Liver (tissue), 8 donors: ENCODE measurements at regions not wholly inside any gene's neighbourhood (a gene's known extent, or its start where the extent isn't known, plus 50 kb on each side); places are given as distances from the start of the nearest gene placed in this dataset.

ENCODE experiments used
- DNase-seq: peaks from one replicate; pipeline ENCODE4 v3.0.0-alpha.2; 2017; ENCODE audit warnings: low spot score
- H3K27ac ChIP-seq, 2 donors: one replicate each; pipeline ENCODE4 v1.7.0; 2013; ENCODE audit warnings: inconsistent platforms in 2 of 2, low read length in 2 of 2, control low read depth in 1 of 2, low read depth in 1 of 2, mild to moderate bottlenecking in 1 of 2
- H3K27me3 ChIP-seq, 4 donors: one replicate each; pipeline versions ENCODE4 v1.6.1 to v1.7.0; 2013; ENCODE audit warnings: low read length in 3 of 4, inconsistent platforms in 1 of 4, mild to moderate bottlenecking in 1 of 4, moderate library complexity in 1 of 4; ENCODE audit not compliant: control insufficient read depth in 4 of 4, insufficient read depth in 4 of 4
- H3K36me3 ChIP-seq, 4 donors: one replicate each; pipeline versions ENCODE4 v1.6.1 to v1.7.0; 2013; ENCODE audit warnings: low read length in 3 of 4, mild to moderate bottlenecking in 3 of 4, low read depth in 1 of 4, moderate library complexity in 1 of 4; ENCODE audit not compliant: control insufficient read depth in 4 of 4, insufficient read depth in 3 of 4
- H3K4me1 ChIP-seq, 4 donors: one replicate each; pipeline versions ENCODE4 v1.6.1 to v1.7.0; 2013; ENCODE audit warnings: low read length in 3 of 4, mild to moderate bottlenecking in 3 of 4, moderate library complexity in 1 of 4; ENCODE audit not compliant: control insufficient read depth in 4 of 4, insufficient read depth in 4 of 4
- H3K4me3 ChIP-seq, 3 donors: one replicate each; pipeline versions ENCODE4 v1.6.1 to v1.7.0; 2013; ENCODE audit warnings: low read length in 3 of 3, control low read depth in 1 of 3, low read depth in 1 of 3, mild to moderate bottlenecking in 1 of 3
- H3K9ac ChIP-seq, 2 donors: one replicate each; pipeline ENCODE4 v1.7.0; 2013; ENCODE audit warnings: low read length in 2 of 2, mild to moderate bottlenecking in 2 of 2, moderate library complexity in 2 of 2, control low read depth in 1 of 2, low read depth in 1 of 2
- H3K9me3 ChIP-seq, 4 donors: one replicate each; pipeline versions ENCODE4 v1.6.1 to v1.7.0; 2013; ENCODE audit warnings: low read length in 3 of 4; ENCODE audit not compliant: control insufficient read depth in 4 of 4
- ATF3 ChIP-seq: IDR thresholded peaks from 2 replicates; pipeline ENCODE4 v1.6.1; 2016; ENCODE audit warnings: antibody characterized with exemption
- CTCF ChIP-seq: fragments of 150-350 bp; IDR thresholded peaks from 2 replicates; pipeline ENCODE4 v1.5.1; 2017; ENCODE audit warnings: improper control_type of control experiment, low read depth, low read length; ENCODE audit not compliant: missing input control
- EGR1 ChIP-seq, 2 donors: IDR thresholded peaks; 2 replicates each; pipeline ENCODE4 v1.6.1; 2016 to 2018; ENCODE audit warnings: antibody characterized with exemption in 2 of 2, low read depth in 2 of 2
- FOXA1 ChIP-seq: IDR thresholded peaks from 2 replicates; pipeline ENCODE4 v1.6.1; 2016; ENCODE audit warnings: antibody characterized with exemption
- FOXA2 ChIP-seq: IDR thresholded peaks from 2 replicates; pipeline ENCODE4 v1.6.1; 2016; ENCODE audit warnings: antibody characterized with exemption
- GABPA ChIP-seq, 2 donors: IDR thresholded peaks in 1 of 2; conservative IDR thresholded peaks in 1 of 2; 2 replicates each; pipeline ENCODE4 v1.6.1; 2016; ENCODE audit warnings: antibody characterized with exemption in 2 of 2, mild to moderate bottlenecking in 1 of 2, moderate library complexity in 1 of 2
- HNF4A ChIP-seq, 2 donors: conservative IDR thresholded peaks; 2 replicates each; pipeline ENCODE4 v1.6.1; 2016; ENCODE audit warnings: antibody characterized with exemption in 2 of 2, mild to moderate bottlenecking in 2 of 2
- HNF4G ChIP-seq: IDR thresholded peaks from 2 replicates; pipeline ENCODE4 v1.6.1; 2016; ENCODE audit warnings: antibody characterized with exemption
- JUND ChIP-seq, 2 donors: IDR thresholded peaks; 2 replicates each; pipeline ENCODE4 v1.6.1; 2016; ENCODE audit warnings: antibody characterized with exemption in 2 of 2
- MAX ChIP-seq: IDR thresholded peaks from 2 replicates; pipeline ENCODE4 v1.6.1; 2016; ENCODE audit warnings: antibody characterized with exemption
- NR2F2 ChIP-seq: IDR thresholded peaks from 2 replicates; pipeline ENCODE4 v1.6.1; 2016; ENCODE audit warnings: antibody characterized with exemption
- RAD21 ChIP-seq, 2 donors: IDR thresholded peaks; 2 replicates each; pipeline ENCODE4 v1.6.1; 2016; ENCODE audit warnings: antibody characterized with exemption in 2 of 2, mild to moderate bottlenecking in 2 of 2
- REST ChIP-seq: IDR thresholded peaks from 2 replicates; pipeline ENCODE4 v1.6.1; 2016; ENCODE audit warnings: antibody characterized with exemption, mild to moderate bottlenecking
- RXRA ChIP-seq, 2 donors: IDR thresholded peaks; 2 replicates each; pipeline ENCODE4 v1.6.1; 2017 to 2018; ENCODE audit warnings: antibody characterized with exemption in 2 of 2, mild to moderate bottlenecking in 1 of 2
- SP1 ChIP-seq: IDR thresholded peaks from 2 replicates; pipeline ENCODE4 v1.6.1; 2018; ENCODE audit warnings: antibody characterized with exemption, mild to moderate bottlenecking
- TAF1 ChIP-seq: conservative IDR thresholded peaks from 2 replicates; pipeline ENCODE4 v1.6.1; 2016; ENCODE audit warnings: antibody characterized with exemption, mild to moderate bottlenecking
- YY1 ChIP-seq: IDR thresholded peaks from 2 replicates; pipeline ENCODE4 v1.6.1; 2016; ENCODE audit warnings: antibody characterized with exemption, mild to moderate bottlenecking
- ZBTB33 ChIP-seq: IDR thresholded peaks from 2 replicates; pipeline ENCODE4 v1.6.1; 2016; ENCODE audit warnings: antibody characterized with exemption
- WGBS: extraction: QIAGEN DNeasy Blood & Tissue Kit; methylation state at CpG from one replicate; pipeline ENCODE4 v1.1.7; 2013; 5-methylcytosine and 5-hydroxymethylcytosine counted together
- donor health status: healthy.
- donor health status: healthy.
- donor health status: healthy.
- donor health status: healthy.
- donor health status: healthy.

- no peak overlapping the region for H3K9ac ChIP-seq
- H3K36me3 ChIP-seq, result no peaks in the 10 kb centered on the region
- no peaks in the 10 kb centered on the region for H3K27me3 ChIP-seq
- H3K9me3 ChIP-seq, result no peaks in the 10 kb centered on the region
- WGBS, result 65% methylated on average over 3 of the region's 3 CpGs
- DNase-seq, result no peak
- H3K27ac ChIP-seq, result no peak overlapping the region
- H3K4me1 ChIP-seq, result no peaks in the 10 kb centered on the region
- no peak overlapping the region for H3K4me3 ChIP-seq
- TF ChIP-seq JUND (IDR thresholded peaks at IDR 0.05) (no peak), EGR1 (IDR thresholded peaks at IDR 0.05; ENCODE audit: low read depth in 2 of 2) (no peak), ZBTB33 (no peak), TAF1 (no peak), HNF4G (no peak), REST (no peak), CTCF (no peak), MAX (no peak), FOXA2 (no peak), HNF4A (conservative IDR thresholded peaks at IDR 0.05) (no peak), NR2F2 (no peak), YY1 (no peak), RXRA (IDR thresholded peaks at IDR 0.05) (no peak), FOXA1 (no peak), SP1 (no peak), ATF3 (no peak), RAD21 (IDR thresholded peaks at IDR 0.05) (no peak), GABPA (IDR thresholded peaks at IDR 0.05 in 1 of 2, conservative IDR thresholded peaks at IDR 0.05 in 1 of 2) (no peak)
These were observed 51.0 kb upstream of the VEGFC start for GRCh38 chr4:176843710-176844109.
